ENCODE measurements at regions not wholly inside any gene's neighbourhood (a gene's known extent, or its start where the extent isn't known, plus 50 kb on each side); places are given as distances from the start of the nearest gene placed in this dataset.
A peak's percentile ranks its signal among the peaks of the same experiment; 100 is the strongest.

DNA sequence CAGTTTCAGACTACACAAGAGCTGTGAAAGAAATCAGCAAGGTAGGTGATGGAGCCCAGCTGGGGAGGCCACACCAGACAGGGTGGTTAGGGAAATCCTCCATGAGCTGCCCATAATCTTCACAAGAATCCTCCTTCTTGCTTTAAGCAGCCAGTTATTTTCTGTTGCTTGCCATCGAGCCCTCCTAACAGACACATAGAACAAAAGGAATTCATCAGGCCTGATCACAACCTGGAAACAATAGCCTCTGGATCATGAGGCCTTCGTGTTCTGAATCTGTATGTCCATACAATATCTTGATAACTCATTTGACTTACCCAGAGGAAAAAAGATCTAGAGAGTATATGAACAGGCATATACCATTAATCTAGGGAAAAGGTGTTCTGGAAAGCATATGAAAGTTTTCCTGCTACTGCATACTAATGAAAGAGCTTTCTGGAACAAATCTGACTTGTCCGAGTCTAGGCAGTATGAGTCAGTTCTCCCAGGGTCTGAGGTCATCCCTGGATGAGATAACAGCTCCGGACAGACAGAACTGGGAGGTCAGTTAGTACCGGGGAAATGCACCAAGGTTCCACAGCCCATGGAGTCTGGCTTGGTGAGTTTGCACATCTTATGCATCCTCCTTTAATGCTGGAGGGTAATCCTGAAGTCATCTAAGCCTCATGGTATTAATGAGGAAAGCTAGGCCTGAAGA lies 52.8 kb upstream of the ELK3 start:
- H3K9me3 Mint-ChIP-seq, result no peaks in the 10 kb centered on the region
- no peak overlapping the region for H3K27ac Mint-ChIP-seq
- H3K4me1 Mint-ChIP-seq (ENCODE audit: low read depth in 2 of 2), result peaks cover 21 to 23% of the 10 kb centered on the region in 2 donors
- ATAC-seq (no peak), DNase-seq (ENCODE audit: low spot score) (no peak)
- no peak overlapping the region for H3K4me3 Mint-ChIP-seq
- peaks cover 5 to 6% of the 10 kb centered on the region in 2 donors for H3K27me3 Mint-ChIP-seq
- no peaks in the 10 kb centered on the region for H3K36me3 Mint-ChIP-seq

DNA sequence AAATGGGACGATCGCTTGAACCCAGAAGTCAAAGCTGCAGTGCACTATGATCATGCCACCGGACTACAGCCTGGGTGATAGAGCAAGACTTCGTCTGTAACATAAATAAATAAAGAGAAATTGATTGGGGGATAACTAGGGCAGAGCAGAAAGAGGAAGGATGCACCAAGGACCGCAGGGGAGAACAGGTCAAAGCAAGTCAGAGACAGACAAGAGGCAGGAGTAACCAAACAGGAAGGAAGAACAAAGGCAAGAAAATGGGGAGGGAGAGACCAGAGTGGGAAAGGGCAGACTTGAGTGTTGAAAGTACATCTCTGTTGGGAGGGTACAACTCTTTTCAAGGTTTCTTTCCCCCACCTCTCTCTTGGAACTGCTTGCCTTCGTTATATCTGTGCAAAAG lies 50.8 kb upstream of the ELK3 start:
- no peak for ATAC-seq
- no peak for DNase-seq (ENCODE audit: low spot score)
- peak overlapping the region; percentile 18 for H3K4me3 Mint-ChIP-seq
- H3K9me3 Mint-ChIP-seq, result no peaks in the 10 kb centered on the region
- peaks cover 0 to 2% of the 10 kb centered on the region in 2 donors for H3K27me3 Mint-ChIP-seq
- peaks cover 17 to 18% of the 10 kb centered on the region in 2 donors for H3K4me1 Mint-ChIP-seq (ENCODE audit: low read depth in 2 of 2)
- no peaks in the 10 kb centered on the region for H3K36me3 Mint-ChIP-seq
- H3K27ac Mint-ChIP-seq, result peak overlapping the region in 1 of 2 donors; percentile 1

DNA sequence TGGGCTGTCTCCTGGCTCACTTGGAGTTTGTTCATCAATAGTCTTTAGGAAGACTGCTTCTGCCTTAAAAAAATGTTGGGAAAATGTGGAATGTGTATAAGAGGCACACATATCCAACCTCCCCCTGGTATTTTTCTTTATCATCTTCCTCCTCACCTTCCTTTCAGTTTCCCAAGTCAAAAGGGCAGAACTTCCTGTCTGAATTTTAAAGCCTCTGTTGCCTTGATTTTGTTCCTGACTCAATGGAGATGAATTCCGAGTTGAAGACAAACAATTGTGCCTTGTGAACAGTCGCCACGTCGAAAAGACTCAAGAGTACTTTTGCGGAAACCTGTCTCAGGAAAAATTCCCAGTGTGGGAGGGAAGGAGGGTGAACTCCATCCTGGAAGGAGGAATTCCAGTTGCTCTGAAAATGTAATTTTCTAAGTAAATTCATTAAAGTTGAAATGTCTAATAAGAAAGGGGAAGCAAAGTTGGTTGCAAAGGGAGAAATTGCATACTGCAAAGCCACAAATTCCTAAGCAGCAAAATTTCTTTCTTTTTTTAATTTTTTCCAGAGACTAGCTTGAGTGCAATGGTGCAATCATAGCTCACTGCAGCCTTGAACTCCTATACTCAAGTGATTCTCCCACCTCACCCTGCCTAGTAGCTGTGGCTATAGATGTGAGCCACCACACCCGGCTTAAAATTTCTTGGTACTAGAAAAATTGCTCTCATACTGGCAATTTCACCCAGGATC lies 50.2 kb upstream of the ELK3 start:
- Mint-ChIP-seq H3K36me3 (no peaks in the 10 kb centered on the region), H3K4me1 (ENCODE audit: low read depth in 2 of 2) (peaks cover 17 to 18% of the 10 kb centered on the region in 2 donors), H3K27me3 (peaks cover 0 to 2% of the 10 kb centered on the region in 2 donors), H3K27ac (no peak overlapping the region), H3K9me3 (no peaks in the 10 kb centered on the region), H3K4me3 (no peak overlapping the region)
- ATAC-seq, result no peak
- DNase-seq (ENCODE audit: low spot score), result no peak

Data from natural killer cell treated with Interleukin-12 subunit alpha and Interleukin-12 subunit beta and Interleukin-15 and Interleukin-18, amount 100 ng/mL, for 72 hours (primary cell).